Fibroblast of mammary gland (primary cell): ENCODE measurements at regions not wholly inside any gene's neighbourhood (a gene's known extent, or its start where the extent isn't known, plus 50 kb on each side); places are given as distances from the start of the nearest gene placed in this dataset.
"Not testable (repeated sequence)": the region's sequence is repeated elsewhere in the genome, so short reads cannot be mapped to it uniquely, and the experiment has no call there.

Experiments used
- DNase-seq: peaks from one replicate; pipeline ENCODE4 v3.0.0-alpha.2; 2010; ENCODE audit warnings: low read depth
- H3K4me3 ChIP-seq: 2 replicates; pipeline ENCODE4 v1.5.1; 2011; ENCODE audit warnings: low read depth, mild to moderate bottlenecking, low read length, moderate library complexity; ENCODE audit not compliant: control insufficient read depth
- TF ChIP-seq, protein P1 (sequence below): conservative IDR thresholded peaks from 2 replicates; pipeline ENCODE4 v1.5.1; 2011; ENCODE audit warnings: low read depth, low read length, inconsistent platforms; ENCODE audit not compliant: control insufficient read depth, insufficient read depth

DNA sequence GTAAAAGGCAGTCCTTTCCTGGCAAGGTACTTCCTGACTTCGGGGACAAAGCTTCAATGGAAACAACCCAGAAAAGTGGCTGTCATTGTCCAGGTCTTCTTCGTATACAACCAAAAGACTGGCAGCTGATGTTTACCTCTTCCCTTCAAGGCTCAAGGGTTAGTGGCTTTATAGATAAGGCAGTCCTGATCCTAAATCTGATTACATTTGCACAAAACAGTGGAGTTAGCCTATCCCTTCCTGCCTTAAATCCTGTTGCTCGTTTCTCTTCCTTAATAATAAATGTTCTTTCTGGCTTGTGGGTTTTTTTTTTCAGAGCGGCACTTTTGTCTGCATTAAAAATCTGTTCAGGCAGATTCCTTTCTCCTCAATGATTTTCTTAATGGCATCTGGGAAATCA lies 169.3 kb upstream of the KCTD3 start:
- TF ChIP-seq, protein P1, sequence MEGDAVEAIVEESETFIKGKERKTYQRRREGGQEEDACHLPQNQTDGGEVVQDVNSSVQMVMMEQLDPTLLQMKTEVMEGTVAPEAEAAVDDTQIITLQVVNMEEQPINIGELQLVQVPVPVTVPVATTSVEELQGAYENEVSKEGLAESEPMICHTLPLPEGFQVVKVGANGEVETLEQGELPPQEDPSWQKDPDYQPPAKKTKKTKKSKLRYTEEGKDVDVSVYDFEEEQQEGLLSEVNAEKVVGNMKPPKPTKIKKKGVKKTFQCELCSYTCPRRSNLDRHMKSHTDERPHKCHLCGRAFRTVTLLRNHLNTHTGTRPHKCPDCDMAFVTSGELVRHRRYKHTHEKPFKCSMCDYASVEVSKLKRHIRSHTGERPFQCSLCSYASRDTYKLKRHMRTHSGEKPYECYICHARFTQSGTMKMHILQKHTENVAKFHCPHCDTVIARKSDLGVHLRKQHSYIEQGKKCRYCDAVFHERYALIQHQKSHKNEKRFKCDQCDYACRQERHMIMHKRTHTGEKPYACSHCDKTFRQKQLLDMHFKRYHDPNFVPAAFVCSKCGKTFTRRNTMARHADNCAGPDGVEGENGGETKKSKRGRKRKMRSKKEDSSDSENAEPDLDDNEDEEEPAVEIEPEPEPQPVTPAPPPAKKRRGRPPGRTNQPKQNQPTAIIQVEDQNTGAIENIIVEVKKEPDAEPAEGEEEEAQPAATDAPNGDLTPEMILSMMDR = no peak
- no peak overlapping the region for H3K4me3 ChIP-seq
- DNase-seq = no peak

DNA sequence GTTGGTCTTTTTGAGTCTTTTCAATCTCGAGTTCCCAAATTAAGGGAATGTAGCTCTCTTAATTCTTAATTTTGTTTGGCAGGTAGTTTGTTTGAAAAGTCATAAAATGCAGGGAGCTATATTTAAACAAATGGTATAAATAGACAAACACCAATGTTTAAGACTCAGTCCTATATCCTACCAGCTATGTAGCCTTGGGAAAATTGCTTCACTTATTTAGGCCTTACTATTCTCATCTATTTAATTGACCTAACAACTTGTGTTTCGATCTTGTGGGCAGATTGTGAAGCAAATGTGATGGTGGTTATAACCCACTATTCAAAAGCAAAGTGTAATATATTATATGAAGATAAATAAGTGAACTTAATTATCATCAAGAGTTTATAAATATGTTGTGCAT lies 167.3 kb upstream of the KCTD3 start:
- TF ChIP-seq, protein P1 = no peak
- DNase-seq = no peak
- H3K4me3 ChIP-seq = no peak overlapping the region

GRCh38 chr1:215400741-215401140 lies 166.4 kb upstream of the KCTD3 start:
- TF ChIP-seq, protein P1 = no peak
- no peak overlapping the region for H3K4me3 ChIP-seq
- no peak for DNase-seq

GRCh38 chr1:215402147-215402546 lies 165.0 kb upstream of the KCTD3 start:
- DNase-seq = no peak
- TF ChIP-seq, protein P1 = no peak
- no peak overlapping the region for H3K4me3 ChIP-seq

DNA sequence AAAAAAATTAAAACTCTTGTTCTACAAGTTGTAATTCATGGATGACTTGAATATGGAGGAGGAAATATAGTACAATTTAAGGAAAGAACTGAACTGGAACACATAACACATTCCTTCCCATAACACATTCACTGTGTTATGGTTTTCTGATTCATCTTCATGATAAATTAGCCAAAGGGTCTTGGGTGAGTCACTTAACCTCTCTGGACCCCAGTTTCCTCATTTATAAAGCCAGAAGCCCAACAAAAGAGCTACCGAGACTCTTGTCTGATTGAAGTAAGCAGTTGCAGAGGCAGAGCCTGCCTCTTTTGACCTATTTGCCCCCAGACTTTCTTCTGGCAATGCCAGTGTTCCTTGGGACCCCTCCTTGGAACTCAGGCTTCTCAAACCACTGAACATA lies 161.9 kb upstream of the KCTD3 start:
- H3K4me3 ChIP-seq = no peak overlapping the region
- DNase-seq = peak; percentile 48
- TF ChIP-seq, protein P1 = no peak

DNA sequence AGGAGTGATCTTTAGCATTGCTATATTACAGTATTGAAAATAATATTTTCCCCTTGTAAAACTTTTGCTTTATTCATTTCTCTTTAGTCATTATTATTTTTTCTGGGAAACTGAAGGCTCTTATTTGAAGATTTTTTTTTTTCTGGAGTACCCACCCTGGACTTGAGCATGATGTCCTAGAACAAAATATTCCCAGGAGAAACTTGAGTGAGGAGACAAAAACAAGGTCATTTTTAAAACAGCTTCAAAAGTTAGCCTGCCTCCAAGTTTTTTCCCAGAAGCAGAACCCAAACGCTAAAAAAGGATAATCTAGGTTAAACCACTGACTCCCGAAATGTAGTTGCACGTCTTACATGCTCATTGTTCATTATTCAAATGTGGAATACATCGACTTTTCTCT lies 160.2 kb upstream of the KCTD3 start:
- H3K4me3 ChIP-seq = no peak overlapping the region
- DNase-seq = no peak
- TF ChIP-seq, protein P1 = no peak

GRCh38 chr1:215407575-215407974 lies 159.5 kb upstream of the KCTD3 start:
- TF ChIP-seq, protein P1 = no peak
- DNase-seq = peak; percentile 62
- no peak overlapping the region for H3K4me3 ChIP-seq

DNA sequence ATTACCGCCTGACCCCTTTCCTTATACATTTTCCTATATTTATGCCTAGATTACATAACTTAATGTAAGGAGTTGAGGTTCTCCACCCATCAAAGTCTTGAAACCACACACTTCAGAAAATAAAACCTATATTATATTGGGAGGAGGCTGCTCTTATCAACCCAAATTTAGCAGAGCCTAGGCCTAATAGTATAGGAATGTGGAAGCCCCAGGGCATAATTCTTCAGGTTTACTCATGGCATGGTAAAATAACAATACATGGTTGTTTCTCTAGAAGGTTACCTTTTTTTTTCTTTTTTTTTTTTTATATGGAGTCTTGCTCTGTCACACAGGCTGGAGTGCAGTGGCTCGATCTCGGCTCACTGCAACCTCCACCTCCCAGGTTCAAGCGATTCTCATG lies 157.6 kb upstream of the KCTD3 start:
- H3K4me3 ChIP-seq, DNase-seq: not testable (repeated sequence)

DNA sequence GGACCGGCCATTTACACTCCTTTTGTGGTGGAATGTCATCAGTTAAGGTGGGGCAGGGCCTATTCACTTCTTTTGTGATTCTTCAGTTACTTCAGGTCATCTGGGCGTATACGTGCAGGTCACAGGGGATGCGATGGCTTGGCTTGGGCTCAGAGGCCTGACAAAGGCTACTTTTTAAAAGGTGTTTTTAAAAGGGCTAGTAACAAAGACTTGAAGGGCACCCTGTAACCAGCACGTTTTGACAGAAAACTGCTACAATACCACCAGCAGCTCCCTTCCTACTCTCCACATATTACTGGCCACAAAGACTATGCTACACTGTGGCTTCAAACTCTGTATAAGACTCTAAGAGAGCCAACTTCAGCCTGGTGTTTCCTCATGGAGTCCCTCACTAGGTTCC lies 151.6 kb upstream of the KCTD3 start:
- not testable (repeated sequence) for DNase-seq, H3K4me3 ChIP-seq
